ENCODE measurements at regions not wholly inside any gene's neighbourhood (a gene's known extent, or its start where the extent isn't known, plus 50 kb on each side); places are given as distances from the start of the nearest gene placed in this dataset.

GRCh38 chr2:12867631-12868287, 151.0 kb downstream of the TRIB2 start:
- Histone ChIP-seq H3K36me3 (ENCODE audit: control insufficient read depth in 4 of 4, insufficient read depth in 4 of 4, low read length in 3 of 4) (no peaks in the 10 kb centered on the region), H3K27ac (ENCODE audit: insufficient read depth in 1 of 2, low read depth in 1 of 2, low read length in 2 of 2, poor library complexity in 1 of 2, severe bottlenecking in 2 of 2) (no peak overlapping the region), H3K9me3 (ENCODE audit: control extremely low read depth in 1 of 5, control insufficient read depth in 4 of 5, insufficient read depth in 2 of 5, low read depth in 1 of 5, low read length in 4 of 5) (peaks cover 1 to 24% (median 14%) of the 10 kb centered on the region in 5 experiments), H3K4me1 (ENCODE audit: control extremely low read depth in 1 of 4, control insufficient read depth in 4 of 4, insufficient read depth in 4 of 4, low read length in 3 of 4) (no peaks in the 10 kb centered on the region), H3K27me3 (replicated peaks in 2 of 5; ENCODE audit: control insufficient read depth in 4 of 5, insufficient read depth in 5 of 5, low read length in 4 of 5) (peaks cover 0 to 54% (median 8%) of the 10 kb centered on the region in 5 experiments), H3K4me3 (ENCODE audit: control insufficient read depth in 1 of 7, extremely low read depth in 1 of 7, insufficient read depth in 4 of 7, low read depth in 2 of 7, low read length in 6 of 7) (no peak overlapping the region)
- ChIA-PET POLR2A (no interaction called here), CTCF (interaction anchor here (0.9 kb wide), 1 partner anchor 34 kb away, joined by 3 read pairs; no protein-coding TSS in a partner anchor)
- WGBS (ENCODE audit: insufficient coverage), result 100% methylated on average over 1 of the region's 5 CpGs
- DNase-seq, result no peak

GRCh38 chr2:12870692-12871091, 154.0 kb downstream of the TRIB2 start:
- H3K4me3 ChIP-seq (ENCODE audit: control insufficient read depth in 1 of 7, extremely low read depth in 1 of 7, insufficient read depth in 4 of 7, low read depth in 2 of 7, low read length in 6 of 7), result no peak overlapping the region
- CTCF ChIA-PET, result no interaction called here

GRCh38 chr2:12871694-12872315, 155.1 kb downstream of the TRIB2 start:
- CTCF ChIA-PET, result no interaction called here
- Histone ChIP-seq H3K36me3 (ENCODE audit: control insufficient read depth in 4 of 4, insufficient read depth in 4 of 4, low read length in 3 of 4) (no peaks in the 10 kb centered on the region), H3K27ac (ENCODE audit: insufficient read depth in 1 of 2, low read depth in 1 of 2, low read length in 2 of 2, poor library complexity in 1 of 2, severe bottlenecking in 2 of 2) (no peak overlapping the region), H3K4me1 (ENCODE audit: control extremely low read depth in 1 of 4, control insufficient read depth in 4 of 4, insufficient read depth in 4 of 4, low read length in 3 of 4) (no peaks in the 10 kb centered on the region), H3K9me3 (ENCODE audit: control extremely low read depth in 1 of 5, control insufficient read depth in 4 of 5, insufficient read depth in 2 of 5, low read depth in 1 of 5, low read length in 4 of 5) (peaks cover 0 to 2% (median 0%) of the 10 kb centered on the region in 5 experiments), H3K27me3 (replicated peaks in 2 of 5; ENCODE audit: control insufficient read depth in 4 of 5, insufficient read depth in 5 of 5, low read length in 4 of 5) (peaks cover 0 to 54% (median 8%) of the 10 kb centered on the region in 5 experiments), H3K4me3 (ENCODE audit: control insufficient read depth in 1 of 7, extremely low read depth in 1 of 7, insufficient read depth in 4 of 7, low read depth in 2 of 7, low read length in 6 of 7) (peak overlapping the region in 1 of 7 experiments; percentile 6)
- POLR2A ChIA-PET, result no interaction called here
- no peak for DNase-seq
- 97% methylated on average over 5 of the region's 6 CpGs for WGBS (ENCODE audit: insufficient coverage)

More at GRCh38 chr2:12870692-12871091, 154.0 kb downstream of the TRIB2 start:
- Histone ChIP-seq H3K36me3 (ENCODE audit: control insufficient read depth in 4 of 4, insufficient read depth in 4 of 4, low read length in 3 of 4) (no peaks in the 10 kb centered on the region), H3K27ac (ENCODE audit: insufficient read depth in 1 of 2, low read depth in 1 of 2, low read length in 2 of 2, poor library complexity in 1 of 2, severe bottlenecking in 2 of 2) (no peak overlapping the region), H3K4me1 (ENCODE audit: control extremely low read depth in 1 of 4, control insufficient read depth in 4 of 4, insufficient read depth in 4 of 4, low read length in 3 of 4) (no peaks in the 10 kb centered on the region), H3K9me3 (ENCODE audit: control extremely low read depth in 1 of 5, control insufficient read depth in 4 of 5, insufficient read depth in 2 of 5, low read depth in 1 of 5, low read length in 4 of 5) (peaks cover 0 to 3% (median 0%) of the 10 kb centered on the region in 5 experiments), H3K27me3 (replicated peaks in 2 of 5; ENCODE audit: control insufficient read depth in 4 of 5, insufficient read depth in 5 of 5, low read length in 4 of 5) (peaks cover 0 to 58% (median 8%) of the 10 kb centered on the region in 5 experiments)
- POLR2A ChIA-PET, result no interaction called here
- no CpG with 5 or more reads among the region's 1 CpG for WGBS (ENCODE audit: insufficient coverage)
- no peak for DNase-seq

- H3K27me3 ChIP-seq (replicated peaks in 2 of 5; ENCODE audit: control insufficient read depth in 4 of 5, insufficient read depth in 5 of 5, low read length in 4 of 5), result peaks cover 0 to 26% (median 0%) of the 10 kb centered on the region in 5 experiments
- no peaks in the 10 kb centered on the region for H3K4me1 ChIP-seq (ENCODE audit: control extremely low read depth in 1 of 4, control insufficient read depth in 4 of 4, insufficient read depth in 4 of 4, low read length in 3 of 4)
- WGBS (ENCODE audit: insufficient coverage), result 100% methylated on average over 1 of the region's 2 CpGs
- no peak overlapping the region for H3K4me3 ChIP-seq (ENCODE audit: control insufficient read depth in 1 of 7, extremely low read depth in 1 of 7, insufficient read depth in 4 of 7, low read depth in 2 of 7, low read length in 6 of 7)
- no peak overlapping the region for H3K27ac ChIP-seq (ENCODE audit: insufficient read depth in 1 of 2, low read depth in 1 of 2, low read length in 2 of 2, poor library complexity in 1 of 2, severe bottlenecking in 2 of 2)
- H3K9me3 ChIP-seq (ENCODE audit: control extremely low read depth in 1 of 5, control insufficient read depth in 4 of 5, insufficient read depth in 2 of 5, low read depth in 1 of 5, low read length in 4 of 5), result no peaks in the 10 kb centered on the region
- H3K36me3 ChIP-seq (ENCODE audit: control insufficient read depth in 4 of 4, insufficient read depth in 4 of 4, low read length in 3 of 4), result no peaks in the 10 kb centered on the region
- POLR2A ChIA-PET, result no interaction called here
- no peak for DNase-seq
- CTCF ChIA-PET, result no interaction called here
These were observed 161.0 kb downstream of the TRIB2 start for GRCh38 chr2:12877761-12878160.

GRCh38 chr2:12879649-12880048, 162.9 kb downstream of the TRIB2 start:
- ChIA-PET CTCF (interaction anchor here (1.0 kb wide), 1 partner anchor 17 kb away, joined by 3 read pairs; no protein-coding TSS in a partner anchor), POLR2A (no interaction called here)
- peaks cover 0 to 1% (median 0%) of the 10 kb centered on the region in 4 experiments for H3K4me1 ChIP-seq (ENCODE audit: control extremely low read depth in 1 of 4, control insufficient read depth in 4 of 4, insufficient read depth in 4 of 4, low read length in 3 of 4)
- no peaks in the 10 kb centered on the region for H3K9me3 ChIP-seq (ENCODE audit: control extremely low read depth in 1 of 5, control insufficient read depth in 4 of 5, insufficient read depth in 2 of 5, low read depth in 1 of 5, low read length in 4 of 5)
- no peak overlapping the region for H3K27ac ChIP-seq (ENCODE audit: insufficient read depth in 1 of 2, low read depth in 1 of 2, low read length in 2 of 2, poor library complexity in 1 of 2, severe bottlenecking in 2 of 2)
- H3K36me3 ChIP-seq (ENCODE audit: control insufficient read depth in 4 of 4, insufficient read depth in 4 of 4, low read length in 3 of 4), result no peaks in the 10 kb centered on the region
- H3K4me3 ChIP-seq (ENCODE audit: control insufficient read depth in 1 of 7, extremely low read depth in 1 of 7, insufficient read depth in 4 of 7, low read depth in 2 of 7, low read length in 6 of 7), result no peak overlapping the region
- H3K27me3 ChIP-seq (replicated peaks in 2 of 5; ENCODE audit: control insufficient read depth in 4 of 5, insufficient read depth in 5 of 5, low read length in 4 of 5), result peaks cover 0 to 27% (median 0%) of the 10 kb centered on the region in 5 experiments
- whole genome bisulfite sequencing (ENCODE audit: insufficient coverage), result 100% methylated on average over 1 of the region's 1 CpG
- no peak for DNase-seq

- no peak overlapping the region for H3K27ac ChIP-seq (ENCODE audit: insufficient read depth in 1 of 2, low read depth in 1 of 2, low read length in 2 of 2, poor library complexity in 1 of 2, severe bottlenecking in 2 of 2)
- peaks cover 0 to 4% (median 0%) of the 10 kb centered on the region in 4 experiments for H3K4me1 ChIP-seq (ENCODE audit: control extremely low read depth in 1 of 4, control insufficient read depth in 4 of 4, insufficient read depth in 4 of 4, low read length in 3 of 4)
- H3K9me3 ChIP-seq (ENCODE audit: control extremely low read depth in 1 of 5, control insufficient read depth in 4 of 5, insufficient read depth in 2 of 5, low read depth in 1 of 5, low read length in 4 of 5), result no peaks in the 10 kb centered on the region
- ChIA-PET POLR2A (no interaction called here), CTCF (no interaction called here)
- DNase-seq, result peak in 2 of 3 donors; percentile 11 to 23
- H3K36me3 ChIP-seq (ENCODE audit: control insufficient read depth in 4 of 4, insufficient read depth in 4 of 4, low read length in 3 of 4), result no peaks in the 10 kb centered on the region
- no peak overlapping the region for H3K4me3 ChIP-seq (ENCODE audit: control insufficient read depth in 1 of 7, extremely low read depth in 1 of 7, insufficient read depth in 4 of 7, low read depth in 2 of 7, low read length in 6 of 7)
- 96% methylated on average over 4 of the region's 7 CpGs for WGBS (ENCODE audit: insufficient coverage)
- H3K27me3 ChIP-seq (replicated peaks in 2 of 5; ENCODE audit: control insufficient read depth in 4 of 5, insufficient read depth in 5 of 5, low read length in 4 of 5), result peaks cover 0 to 24% (median 6%) of the 10 kb centered on the region in 5 experiments
These were observed 165.2 kb downstream of the TRIB2 start for GRCh38 chr2:12881952-12882351.

GRCh38 chr2:12882393-12882792, 165.7 kb downstream of the TRIB2 start:
- WGBS (ENCODE audit: insufficient coverage), result 100% methylated on average over 1 of the region's 2 CpGs
- DNase-seq, result no peak
- Histone ChIP-seq H3K4me1 (ENCODE audit: control extremely low read depth in 1 of 4, control insufficient read depth in 4 of 4, insufficient read depth in 4 of 4, low read length in 3 of 4) (peaks cover 0 to 4% (median 0%) of the 10 kb centered on the region in 4 experiments), H3K27ac (ENCODE audit: insufficient read depth in 1 of 2, low read depth in 1 of 2, low read length in 2 of 2, poor library complexity in 1 of 2, severe bottlenecking in 2 of 2) (no peak overlapping the region), H3K27me3 (replicated peaks in 2 of 5; ENCODE audit: control insufficient read depth in 4 of 5, insufficient read depth in 5 of 5, low read length in 4 of 5) (peaks cover 0 to 24% (median 6%) of the 10 kb centered on the region in 5 experiments), H3K4me3 (ENCODE audit: control insufficient read depth in 1 of 7, extremely low read depth in 1 of 7, insufficient read depth in 4 of 7, low read depth in 2 of 7, low read length in 6 of 7) (no peak overlapping the region), H3K9me3 (ENCODE audit: control extremely low read depth in 1 of 5, control insufficient read depth in 4 of 5, insufficient read depth in 2 of 5, low read depth in 1 of 5, low read length in 4 of 5) (no peaks in the 10 kb centered on the region), H3K36me3 (ENCODE audit: control insufficient read depth in 4 of 4, insufficient read depth in 4 of 4, low read length in 3 of 4) (no peaks in the 10 kb centered on the region)
- ChIA-PET POLR2A (no interaction called here), CTCF (no interaction called here)

All from common myeloid progenitor, CD34-positive (primary cell).